HUES64 (cell line): ENCODE measurements at regions not wholly inside any gene's neighbourhood (a gene's known extent, or its start where the extent isn't known, plus 50 kb on each side); places are given as distances from the start of the nearest gene placed in this dataset.
A peak's percentile ranks its signal among the peaks of the same experiment; 100 is the strongest.

Experiments
- H3K27ac ChIP-seq: 2 replicates; pipeline ENCODE4 v1.7.0; 2013; ENCODE audit warnings: low read depth, low read length, inconsistent platforms
- H3K27me3 ChIP-seq: 2 replicates; pipeline ENCODE4 v1.6.1; 2013; ENCODE audit warnings: mild to moderate bottlenecking, low read length; ENCODE audit not compliant: insufficient read depth
- H3K36me3 ChIP-seq: 2 replicates; pipeline ENCODE4 v1.6.1; 2013; ENCODE audit warnings: mild to moderate bottlenecking, low read length; ENCODE audit not compliant: insufficient read depth
- H3K4me1 ChIP-seq: 2 replicates; pipeline ENCODE4 v1.6.1; 2013; ENCODE audit warnings: mild to moderate bottlenecking, low read length, moderate library complexity; ENCODE audit not compliant: insufficient read depth
- H3K4me3 ChIP-seq: 2 replicates; pipeline ENCODE4 v1.5.1; 2013; ENCODE audit warnings: mild to moderate bottlenecking, low read length, moderate library complexity
- H3K9ac ChIP-seq: 2 replicates; pipeline ENCODE4 v1.6.1; 2013; ENCODE audit warnings: mild to moderate bottlenecking, low read depth, low read length
- H3K9me3 ChIP-seq: 2 replicates; pipeline ENCODE4 v1.6.1; 2013; ENCODE audit warnings: low read depth, low read length; ENCODE audit not compliant: insufficient read depth
- WGBS: fragments of 150-250, 120-280 bp; methylation state at CpG from one replicate; pipeline ENCODE4 v1.1.7; 2013; ENCODE audit warnings: missing lambda C conversion rate; 5-methylcytosine and 5-hydroxymethylcytosine counted together

- H3K4me1 ChIP-seq, result peaks cover 66% of the 10 kb centered on the region
- H3K4me3 ChIP-seq, result peak overlapping the region; percentile 20; the same call in 1 of the 2 replicates
- H3K9me3 ChIP-seq, result no peaks in the 10 kb centered on the region
- peak overlapping the region; percentile 28; the same call in 1 of the 2 replicates for H3K27ac ChIP-seq
- no peak overlapping the region for H3K9ac ChIP-seq
- H3K27me3 ChIP-seq, result peaks cover 97% of the 10 kb centered on the region
- no peaks in the 10 kb centered on the region for H3K36me3 ChIP-seq
Observed at GRCh38 chr1:90838720-90839119, 121.6 kb upstream of the BARHL2 start.

DNA sequence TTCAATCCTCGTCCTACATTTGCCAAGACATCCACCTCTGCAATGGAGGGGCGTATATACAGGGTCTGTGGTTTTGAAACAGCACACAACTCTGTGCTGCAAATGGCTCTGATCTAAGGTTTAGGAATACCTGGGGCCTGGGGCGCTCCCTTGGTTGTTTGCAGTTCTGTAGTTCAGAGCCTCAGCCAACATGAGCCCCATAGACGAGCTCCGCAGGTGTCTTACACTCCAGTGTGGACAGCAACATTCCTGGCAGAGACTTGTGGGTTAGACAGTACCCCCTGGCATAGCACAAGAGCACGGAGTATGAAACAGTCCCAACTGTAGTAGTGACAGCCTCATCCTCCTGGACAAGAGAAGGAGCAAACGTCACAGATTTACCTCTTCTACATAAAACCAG, 120.3 kb upstream of the BARHL2 start:
- Histone ChIP-seq H3K27me3 (peaks cover 97% of the 10 kb centered on the region), H3K27ac (no peak overlapping the region), H3K4me1 (peaks cover 70% of the 10 kb centered on the region), H3K36me3 (no peaks in the 10 kb centered on the region), H3K4me3 (no peak overlapping the region), H3K9ac (no peak overlapping the region), H3K9me3 (no peaks in the 10 kb centered on the region)
- 73% methylated on average over 6 of the region's 7 CpGs for WGBS

- no peaks in the 10 kb centered on the region for H3K9me3 ChIP-seq
- peaks cover 76% of the 10 kb centered on the region for H3K4me1 ChIP-seq
- no peak overlapping the region for H3K27ac ChIP-seq
- H3K9ac ChIP-seq, result peak overlapping the region; percentile 5; the same call in 1 of the 2 replicates
- 62% methylated on average over 8 of the region's 8 CpGs for WGBS
- peaks cover 97% of the 10 kb centered on the region for H3K27me3 ChIP-seq
- H3K36me3 ChIP-seq, result no peaks in the 10 kb centered on the region
- H3K4me3 ChIP-seq, result peak overlapping the region; percentile 46
Observed at GRCh38 chr1:90836345-90836679, 119.2 kb upstream of the BARHL2 start.

GRCh38 chr1:90835661-90836344, 118.7 kb upstream of the BARHL2 start:
- peaks cover 71% of the 10 kb centered on the region for H3K4me1 ChIP-seq
- no peaks in the 10 kb centered on the region for H3K9me3 ChIP-seq
- peak overlapping the region; percentile 5; the same call in 1 of the 2 replicates for H3K9ac ChIP-seq
- no peaks in the 10 kb centered on the region for H3K36me3 ChIP-seq
- peak overlapping the region; percentile 46 for H3K4me3 ChIP-seq
- H3K27me3 ChIP-seq, result peaks cover 97% of the 10 kb centered on the region
- WGBS, result 61% methylated on average over 59 of the region's 59 CpGs
- H3K27ac ChIP-seq, result no peak overlapping the region

GRCh38 chr1:90834886-90835660, 118.0 kb upstream of the BARHL2 start:
- no peak overlapping the region for H3K9ac ChIP-seq
- peaks cover 63% of the 10 kb centered on the region for H3K4me1 ChIP-seq
- no peaks in the 10 kb centered on the region for H3K36me3 ChIP-seq
- H3K9me3 ChIP-seq, result no peaks in the 10 kb centered on the region
- H3K27ac ChIP-seq, result no peak overlapping the region
- H3K4me3 ChIP-seq, result peak overlapping the region; percentile 46
- peaks cover 96% of the 10 kb centered on the region for H3K27me3 ChIP-seq
- WGBS, result 60% methylated on average over 40 of the region's 40 CpGs

DNA sequence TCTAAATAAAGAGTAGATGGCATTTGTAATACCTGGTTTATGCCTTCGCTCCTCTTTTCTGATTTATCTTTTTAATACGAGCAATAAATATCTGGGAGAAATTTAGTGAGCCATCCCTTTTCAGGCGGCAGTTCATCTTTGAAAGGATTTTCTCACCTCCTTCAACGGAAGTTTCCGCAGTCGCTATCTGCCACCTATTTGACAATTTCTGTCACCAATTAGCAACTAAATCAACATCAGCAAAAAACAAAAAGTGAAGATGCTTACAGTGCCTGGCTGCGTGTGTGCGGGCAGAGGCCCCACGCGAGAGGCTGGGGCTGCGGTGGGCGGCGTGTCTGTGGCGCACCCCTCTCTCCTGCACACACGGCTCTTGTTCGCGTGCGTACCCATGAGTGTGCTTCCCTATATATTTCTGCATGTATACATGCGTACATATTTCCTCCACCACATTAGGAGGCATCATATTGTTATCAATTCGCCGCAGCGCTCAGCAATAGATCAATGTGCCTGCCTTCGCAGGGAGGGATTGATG, 117.3 kb upstream of the BARHL2 start:
- Histone ChIP-seq H3K27ac (no peak overlapping the region), H3K9ac (no peak overlapping the region), H3K27me3 (peaks cover 92% of the 10 kb centered on the region), H3K4me3 (peak overlapping the region; percentile 46; the same call in 1 of the 2 replicates), H3K4me1 (peaks cover 57% of the 10 kb centered on the region), H3K36me3 (no peaks in the 10 kb centered on the region), H3K9me3 (no peaks in the 10 kb centered on the region)
- WGBS, result 66% methylated on average over 23 of the region's 23 CpGs

- Histone ChIP-seq H3K27ac (no peak overlapping the region), H3K4me3 (no peak overlapping the region), H3K36me3 (no peaks in the 10 kb centered on the region), H3K9me3 (no peaks in the 10 kb centered on the region), H3K4me1 (peaks cover 51% of the 10 kb centered on the region), H3K27me3 (peaks cover 84% of the 10 kb centered on the region), H3K9ac (no peak overlapping the region)
- WGBS, result 20% methylated on average over 6 of the region's 6 CpGs
Observed at GRCh38 chr1:90833466-90834110, 116.5 kb upstream of the BARHL2 start.

GRCh38 chr1:90831910-90832309, 114.8 kb upstream of the BARHL2 start:
- Histone ChIP-seq H3K36me3 (no peaks in the 10 kb centered on the region), H3K27me3 (peaks cover 70% of the 10 kb centered on the region), H3K9ac (no peak overlapping the region), H3K9me3 (no peaks in the 10 kb centered on the region), H3K4me3 (no peak overlapping the region), H3K4me1 (peaks cover 42% of the 10 kb centered on the region), H3K27ac (no peak overlapping the region)
- 46% methylated on average over 8 of the region's 8 CpGs for WGBS

GRCh38 chr1:90826834-90827233, 109.7 kb upstream of the BARHL2 start:
- no peak overlapping the region for H3K9ac ChIP-seq
- no peaks in the 10 kb centered on the region for H3K36me3 ChIP-seq
- H3K4me1 ChIP-seq, result peaks cover 4% of the 10 kb centered on the region; the same call in 1 of the 2 replicates
- WGBS, result 88% methylated on average over 1 of the region's 1 CpG
- no peak overlapping the region for H3K4me3 ChIP-seq
- H3K27ac ChIP-seq, result no peak overlapping the region
- H3K27me3 ChIP-seq, result peaks cover 19% of the 10 kb centered on the region
- no peaks in the 10 kb centered on the region for H3K9me3 ChIP-seq

GRCh38 chr1:90826024-90826423, 108.9 kb upstream of the BARHL2 start:
- Histone ChIP-seq H3K9me3 (no peaks in the 10 kb centered on the region), H3K36me3 (no peaks in the 10 kb centered on the region)
- WGBS, result 92% methylated on average over 8 of the region's 13 CpGs

DNA sequence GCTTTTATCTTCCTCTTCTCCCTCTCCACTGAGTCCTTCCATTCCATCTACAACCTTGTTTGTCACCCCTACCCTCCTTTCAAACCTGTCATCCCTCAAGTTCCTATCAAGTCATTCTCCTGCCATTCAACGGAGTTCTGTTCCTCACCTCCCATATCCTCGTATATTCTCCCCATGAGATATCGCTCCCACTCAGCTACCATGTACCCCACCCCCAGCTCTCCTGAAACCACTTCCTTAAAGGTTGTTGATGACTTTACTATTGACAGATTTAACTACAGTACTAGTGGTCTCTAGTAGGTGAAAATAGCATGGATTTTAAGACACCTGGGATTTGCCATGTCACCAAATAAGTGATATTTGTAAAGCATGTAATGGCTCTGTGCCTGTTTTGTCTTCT, 107.4 kb upstream of the BARHL2 start:
- Histone ChIP-seq H3K4me3 (no peak overlapping the region), H3K36me3 (no peaks in the 10 kb centered on the region), H3K4me1 (no peaks in the 10 kb centered on the region), H3K9me3 (no peaks in the 10 kb centered on the region), H3K27ac (no peak overlapping the region), H3K9ac (no peak overlapping the region), H3K27me3 (no peaks in the 10 kb centered on the region)
- WGBS, result 91% methylated on average over 3 of the region's 3 CpGs

More at GRCh38 chr1:90826024-90826423, 108.9 kb upstream of the BARHL2 start:
- Histone ChIP-seq H3K9ac (no peak overlapping the region), H3K27me3 (peaks cover 11% of the 10 kb centered on the region), H3K4me1 (no peaks in the 10 kb centered on the region), H3K4me3 (no peak overlapping the region), H3K27ac (no peak overlapping the region)
